HUES64 (cell line): ENCODE measurements at regions not wholly inside any gene's neighbourhood (a gene's known extent, or its start where the extent isn't known, plus 50 kb on each side); places are given as distances from the start of the nearest gene placed in this dataset.

Source experiments
- H3K27ac ChIP-seq: 2 replicates; pipeline ENCODE4 v1.7.0; 2013; ENCODE audit warnings: low read depth, low read length, inconsistent platforms
- H3K27me3 ChIP-seq: 2 replicates; pipeline ENCODE4 v1.6.1; 2013; ENCODE audit warnings: mild to moderate bottlenecking, low read length; ENCODE audit not compliant: insufficient read depth
- H3K36me3 ChIP-seq: 2 replicates; pipeline ENCODE4 v1.6.1; 2013; ENCODE audit warnings: mild to moderate bottlenecking, low read length; ENCODE audit not compliant: insufficient read depth
- H3K4me1 ChIP-seq: 2 replicates; pipeline ENCODE4 v1.6.1; 2013; ENCODE audit warnings: mild to moderate bottlenecking, low read length, moderate library complexity; ENCODE audit not compliant: insufficient read depth
- H3K4me3 ChIP-seq: 2 replicates; pipeline ENCODE4 v1.5.1; 2013; ENCODE audit warnings: mild to moderate bottlenecking, low read length, moderate library complexity
- H3K9ac ChIP-seq: 2 replicates; pipeline ENCODE4 v1.6.1; 2013; ENCODE audit warnings: mild to moderate bottlenecking, low read depth, low read length
- H3K9me3 ChIP-seq: 2 replicates; pipeline ENCODE4 v1.6.1; 2013; ENCODE audit warnings: low read depth, low read length; ENCODE audit not compliant: insufficient read depth
- WGBS: fragments of 150-250, 120-280 bp; methylation state at CpG from one replicate; pipeline ENCODE4 v1.1.7; 2013; ENCODE audit warnings: missing lambda C conversion rate; 5-methylcytosine and 5-hydroxymethylcytosine counted together

- H3K4me3 ChIP-seq: no peak overlapping the region
- 96% methylated on average over 11 of the region's 11 CpGs for WGBS
- H3K9ac ChIP-seq: no peak overlapping the region
- H3K9me3 ChIP-seq: no peaks in the 10 kb centered on the region
- H3K27ac ChIP-seq: no peak overlapping the region
- no peaks in the 10 kb centered on the region for H3K4me1 ChIP-seq
- no peaks in the 10 kb centered on the region for H3K27me3 ChIP-seq
- H3K36me3 ChIP-seq: no peaks in the 10 kb centered on the region
Observed at GRCh38 chr7:110090110-110090820, 1000.7 kb upstream of the LRRN3 start.

- H3K36me3 ChIP-seq: no peaks in the 10 kb centered on the region
- no peak overlapping the region for H3K9ac ChIP-seq
- H3K9me3 ChIP-seq: no peaks in the 10 kb centered on the region
- no peak overlapping the region for H3K27ac ChIP-seq
- H3K4me1 ChIP-seq: no peaks in the 10 kb centered on the region
- no peak overlapping the region for H3K4me3 ChIP-seq
- WGBS: 100% methylated on average over 1 of the region's 1 CpG
- no peaks in the 10 kb centered on the region for H3K27me3 ChIP-seq
Observed at GRCh38 chr7:110095372-110096052, 995.4 kb upstream of the LRRN3 start.

- Histone ChIP-seq H3K4me3 (no peak overlapping the region), H3K36me3 (no peaks in the 10 kb centered on the region), H3K27ac (no peak overlapping the region), H3K4me1 (no peaks in the 10 kb centered on the region), H3K9ac (no peak overlapping the region), H3K27me3 (no peaks in the 10 kb centered on the region), H3K9me3 (no peaks in the 10 kb centered on the region)
- 94% methylated on average over 4 of the region's 5 CpGs for WGBS
Observed at GRCh38 chr7:110104243-110104642, 986.7 kb upstream of the LRRN3 start.

GRCh38 chr7:110105307-110105706, 985.6 kb upstream of the LRRN3 start:
- H3K4me3 ChIP-seq: no peak overlapping the region
- H3K9me3 ChIP-seq: no peaks in the 10 kb centered on the region
- no peaks in the 10 kb centered on the region for H3K36me3 ChIP-seq
- H3K4me1 ChIP-seq: no peaks in the 10 kb centered on the region
- H3K9ac ChIP-seq: no peak overlapping the region
- 93% methylated on average over 7 of the region's 7 CpGs for WGBS
- no peaks in the 10 kb centered on the region for H3K27me3 ChIP-seq
- no peak overlapping the region for H3K27ac ChIP-seq

- no peak overlapping the region for H3K27ac ChIP-seq
- no peak overlapping the region for H3K4me3 ChIP-seq
- H3K9me3 ChIP-seq: no peaks in the 10 kb centered on the region
- no peaks in the 10 kb centered on the region for H3K27me3 ChIP-seq
- no peaks in the 10 kb centered on the region for H3K36me3 ChIP-seq
- H3K9ac ChIP-seq: no peak overlapping the region
- no peaks in the 10 kb centered on the region for H3K4me1 ChIP-seq
Observed at GRCh38 chr7:110105840-110106239, 985.1 kb upstream of the LRRN3 start.

- 88% methylated on average over 7 of the region's 7 CpGs for WGBS
- no peaks in the 10 kb centered on the region for H3K9me3 ChIP-seq
- no peak overlapping the region for H3K27ac ChIP-seq
- no peaks in the 10 kb centered on the region for H3K27me3 ChIP-seq
- H3K36me3 ChIP-seq: no peaks in the 10 kb centered on the region
- no peak overlapping the region for H3K4me3 ChIP-seq
- H3K9ac ChIP-seq: no peak overlapping the region
- no peaks in the 10 kb centered on the region for H3K4me1 ChIP-seq
Observed at GRCh38 chr7:110119883-110120581, 970.9 kb upstream of the LRRN3 start.

- Histone ChIP-seq H3K9ac (no peak overlapping the region), H3K36me3 (no peaks in the 10 kb centered on the region), H3K27me3 (no peaks in the 10 kb centered on the region), H3K4me3 (no peak overlapping the region), H3K9me3 (no peaks in the 10 kb centered on the region), H3K4me1 (no peaks in the 10 kb centered on the region; the same call in 1 of the 2 replicates), H3K27ac (no peak overlapping the region)
Observed at GRCh38 chr7:110129159-110129558, 961.8 kb upstream of the LRRN3 start.

- Histone ChIP-seq H3K27me3 (no peaks in the 10 kb centered on the region), H3K4me1 (no peaks in the 10 kb centered on the region; the same call in 1 of the 2 replicates), H3K9me3 (no peaks in the 10 kb centered on the region), H3K4me3 (no peak overlapping the region), H3K36me3 (no peaks in the 10 kb centered on the region), H3K27ac (no peak overlapping the region), H3K9ac (no peak overlapping the region)
- no CpG with 5 or more reads among the region's 2 CpGs for WGBS
Observed at GRCh38 chr7:110130669-110131068, 960.3 kb upstream of the LRRN3 start.

- Histone ChIP-seq H3K36me3 (no peaks in the 10 kb centered on the region), H3K4me3 (no peak overlapping the region), H3K27ac (no peak overlapping the region), H3K27me3 (no peaks in the 10 kb centered on the region), H3K4me1 (no peaks in the 10 kb centered on the region; the same call in 1 of the 2 replicates), H3K9me3 (no peaks in the 10 kb centered on the region), H3K9ac (no peak overlapping the region)
Observed at GRCh38 chr7:110131344-110131743, 959.6 kb upstream of the LRRN3 start.

GRCh38 chr7:110139056-110139455, 951.9 kb upstream of the LRRN3 start:
- Histone ChIP-seq H3K27ac (no peak overlapping the region), H3K9ac (no peak overlapping the region), H3K27me3 (no peaks in the 10 kb centered on the region), H3K9me3 (no peaks in the 10 kb centered on the region), H3K36me3 (no peaks in the 10 kb centered on the region), H3K4me1 (no peaks in the 10 kb centered on the region), H3K4me3 (no peak overlapping the region)

- Histone ChIP-seq H3K27me3 (no peaks in the 10 kb centered on the region), H3K9ac (no peak overlapping the region), H3K4me1 (no peaks in the 10 kb centered on the region), H3K36me3 (no peaks in the 10 kb centered on the region), H3K9me3 (peaks cover 4% of the 10 kb centered on the region), H3K27ac (no peak overlapping the region), H3K4me3 (no peak overlapping the region)
- WGBS: 91% methylated on average over 1 of the region's 1 CpG
Observed at GRCh38 chr7:110142939-110143526, 947.9 kb upstream of the LRRN3 start.
